ENCODE measurements at regions not wholly inside any gene's neighbourhood (a gene's known extent, or its start where the extent isn't known, plus 50 kb on each side); places are given as distances from the start of the nearest gene placed in this dataset.

GRCh38 chr2:109061736-109062135, 67.3 kb upstream of the SH3RF3 start:
- no peaks in the 10 kb centered on the region for H3K27me3 ChIP-seq (ENCODE audit: control insufficient read depth, insufficient read depth, low read length)
- intact Hi-C loops (cut with micrococcal nuclease) = no loop called here
- H3K9me3 ChIP-seq (ENCODE audit: control insufficient read depth, insufficient read depth, low read length) = no peaks in the 10 kb centered on the region
- no peak overlapping the region for H3K27ac ChIP-seq (ENCODE audit: low read length)
- no peak overlapping the region for H3K27ac Mint-ChIP-seq
- H3K36me3 ChIP-seq (ENCODE audit: control insufficient read depth, insufficient read depth, low read length) = no peaks in the 10 kb centered on the region
- DNase-seq = no peak
- H3K9me3 Mint-ChIP-seq = no peaks in the 10 kb centered on the region
- H3K36me3 Mint-ChIP-seq = no peaks in the 10 kb centered on the region
- no peak overlapping the region for H3K4me3 Mint-ChIP-seq
- TF ChIP-seq CTCF (IDR thresholded peaks at IDR 0.05) = no peak
- H3K4me1 ChIP-seq (ENCODE audit: control insufficient read depth, insufficient read depth, low read length) = no peaks in the 10 kb centered on the region
- peaks cover under 1 to 11% of the 10 kb centered on the region in 2 donors for H3K27me3 Mint-ChIP-seq (ENCODE audit: low read depth in 2 of 2)
- H3K4me3 ChIP-seq (ENCODE audit: low read length) = no peak overlapping the region
- no peaks in the 10 kb centered on the region for H3K4me1 Mint-ChIP-seq
- WGBS (ENCODE audit: insufficient coverage) = 90% methylated on average over 4 of the region's 4 CpGs
- no peak for ATAC-seq

- Mint-ChIP-seq H3K4me3 (no peak overlapping the region), H3K9me3 (no peaks in the 10 kb centered on the region), H3K36me3 (no peaks in the 10 kb centered on the region), H3K27ac (no peak overlapping the region), H3K27me3 (ENCODE audit: low read depth in 2 of 2) (peaks cover 8 to 14% of the 10 kb centered on the region in 2 donors), H3K4me1 (no peaks in the 10 kb centered on the region)
- H3K9me3 ChIP-seq (ENCODE audit: control insufficient read depth, insufficient read depth, low read length) = no peaks in the 10 kb centered on the region
- H3K4me3 ChIP-seq (ENCODE audit: low read length) = no peak overlapping the region
- TF ChIP-seq CTCF (IDR thresholded peaks at IDR 0.05) = no peak
- H3K27ac ChIP-seq (ENCODE audit: low read length) = no peak overlapping the region
- 100% methylated on average over 2 of the region's 3 CpGs for WGBS (ENCODE audit: insufficient coverage)
- intact Hi-C loops (cut with micrococcal nuclease) = no loop called here
- no peaks in the 10 kb centered on the region for H3K27me3 ChIP-seq (ENCODE audit: control insufficient read depth, insufficient read depth, low read length)
- DNase-seq = no peak
- H3K4me1 ChIP-seq (ENCODE audit: control insufficient read depth, insufficient read depth, low read length) = no peaks in the 10 kb centered on the region
- no peaks in the 10 kb centered on the region for H3K36me3 ChIP-seq (ENCODE audit: control insufficient read depth, insufficient read depth, low read length)
- ATAC-seq = no peak
These were observed 68.5 kb upstream of the SH3RF3 start for GRCh38 chr2:109060496-109060895.

GRCh38 chr2:109059474-109060165, 69.4 kb upstream of the SH3RF3 start:
- H3K9me3 ChIP-seq (ENCODE audit: control insufficient read depth, insufficient read depth, low read length) = no peaks in the 10 kb centered on the region
- H3K27ac ChIP-seq (ENCODE audit: low read length) = no peak overlapping the region
- H3K4me1 ChIP-seq (ENCODE audit: control insufficient read depth, insufficient read depth, low read length) = no peaks in the 10 kb centered on the region
- DNase-seq = no peak
- no peak for TF ChIP-seq CTCF (IDR thresholded peaks at IDR 0.05)
- Mint-ChIP-seq H3K4me3 (no peak overlapping the region), H3K27me3 (ENCODE audit: low read depth in 2 of 2) (peaks cover 8 to 14% of the 10 kb centered on the region in 2 donors), H3K36me3 (no peaks in the 10 kb centered on the region), H3K4me1 (no peaks in the 10 kb centered on the region), H3K9me3 (no peaks in the 10 kb centered on the region), H3K27ac (no peak overlapping the region)
- no peaks in the 10 kb centered on the region for H3K27me3 ChIP-seq (ENCODE audit: control insufficient read depth, insufficient read depth, low read length)
- intact Hi-C loops (cut with micrococcal nuclease) = no loop called here
- H3K4me3 ChIP-seq (ENCODE audit: low read length) = no peak overlapping the region
- WGBS (ENCODE audit: insufficient coverage) = 78% methylated on average over 7 of the region's 7 CpGs
- no peak for ATAC-seq
- no peaks in the 10 kb centered on the region for H3K36me3 ChIP-seq (ENCODE audit: control insufficient read depth, insufficient read depth, low read length)

GRCh38 chr2:109058802-109059201, 69.8 kb upstream of the EDAR start:
- Mint-ChIP-seq H3K36me3 (no peaks in the 10 kb centered on the region), H3K9me3 (no peaks in the 10 kb centered on the region), H3K27me3 (ENCODE audit: low read depth in 2 of 2) (peaks cover 8 to 14% of the 10 kb centered on the region in 2 donors), H3K4me3 (no peak overlapping the region), H3K4me1 (no peaks in the 10 kb centered on the region), H3K27ac (no peak overlapping the region)
- Histone ChIP-seq H3K9me3 (ENCODE audit: control insufficient read depth, insufficient read depth, low read length) (no peaks in the 10 kb centered on the region), H3K4me3 (ENCODE audit: low read length) (no peak overlapping the region), H3K27me3 (ENCODE audit: control insufficient read depth, insufficient read depth, low read length) (no peaks in the 10 kb centered on the region), H3K36me3 (ENCODE audit: control insufficient read depth, insufficient read depth, low read length) (no peaks in the 10 kb centered on the region), H3K27ac (ENCODE audit: low read length) (no peak overlapping the region), H3K4me1 (ENCODE audit: control insufficient read depth, insufficient read depth, low read length) (no peaks in the 10 kb centered on the region)
- WGBS (ENCODE audit: insufficient coverage) = 98% methylated on average over 6 of the region's 6 CpGs
- ATAC-seq (no peak), DNase-seq (no peak)
- TF ChIP-seq CTCF (IDR thresholded peaks at IDR 0.05) = no peak
- intact Hi-C loops (cut with micrococcal nuclease) = no loop called here
